ENCODE measurements at regions not wholly inside any gene's neighbourhood (a gene's known extent, or its start where the extent isn't known, plus 50 kb on each side); places are given as distances from the start of the nearest gene placed in this dataset.

- no peak for TF ChIP-seq CTCF (IDR thresholded peaks at IDR 0.05)
- TF ChIP-seq POLR2A (IDR thresholded peaks at IDR 0.05) = no peak
Observed at GRCh38 chr2:18067588-18068384, 189.3 kb downstream of the KCNS3 start.

All from testis (tissue), 2 donors.